SK-N-SH treated with all-trans-retinoic acid at 6 μM for 48 hours (cell line): ENCODE measurements at regions not wholly inside any gene's neighbourhood (a gene's known extent, or its start where the extent isn't known, plus 50 kb on each side); places are given as distances from the start of the nearest gene placed in this dataset.
"Not testable (repeated sequence)": the region's sequence is repeated elsewhere in the genome, so short reads cannot be mapped to it uniquely, and the experiment has no call there.

Source experiments
- BACH2 ChIP-seq: fragments of 250-450 bp; sonication (Bioruptor Pico); IDR thresholded peaks from 2 replicates; pipeline ENCODE4 v1.9.0; 2021; ENCODE audit warnings: mild to moderate bottlenecking, borderline replicate concordance
- CREB5 ChIP-seq: fragments of 250-450 bp; sonication (Bioruptor Pico); IDR thresholded peaks from 2 replicates; pipeline ENCODE4 v1.5.1; 2020; ENCODE audit warnings: low read depth, mild to moderate bottlenecking, moderate library complexity
- CSDC2 ChIP-seq: fragments of 250-450 bp; sonication (Bioruptor Pico); IDR thresholded peaks from 2 replicates; pipeline ENCODE4 v1.5.0; 2020; ENCODE audit warnings: mild to moderate bottlenecking, moderate library complexity
- POU6F1 ChIP-seq: fragments of 250-450 bp; sonication (Bioruptor Pico); IDR thresholded peaks from 2 replicates; pipeline ENCODE4 v1.8.0; 2021; ENCODE audit warnings: low read depth, mild to moderate bottlenecking, moderate library complexity, borderline replicate concordance
- RARB ChIP-seq: fragments of 250-450 bp; sonication (Bioruptor Pico); IDR thresholded peaks from 2 replicates; pipeline ENCODE4 v1.8.0; 2021; ENCODE audit warnings: mild to moderate bottlenecking, moderate library complexity
- SNAI2 ChIP-seq: fragments of 250-450 bp; sonication (Bioruptor Pico); IDR thresholded peaks from 2 replicates; pipeline ENCODE4 v1.5.0; 2020; ENCODE audit warnings: mild to moderate bottlenecking, moderate library complexity
- TCF4 ChIP-seq: fragments of 250-450 bp; sonication (Bioruptor Pico); IDR thresholded peaks from 2 replicates; pipeline ENCODE4 v1.8.0; 2021; ENCODE audit warnings: mild to moderate bottlenecking, moderate library complexity, borderline replicate concordance
- ZC3H10 ChIP-seq: fragments of 250-450 bp; sonication (Bioruptor Pico); IDR thresholded peaks from 2 replicates; pipeline ENCODE4 v1.5.1; 2021; ENCODE audit warnings: mild to moderate bottlenecking, moderate library complexity
- ZNF8 ChIP-seq: fragments of 450-650 bp; formaldehyde crosslinking; IDR thresholded peaks from 2 replicates; pipeline ENCODE4 v1.5.0; 2020; ENCODE audit warnings: mild to moderate bottlenecking, moderate library complexity

GRCh38 chr5:35521-35920, 56.4 kb upstream of the PLEKHG4B start:
- not testable (repeated sequence) for TF ChIP-seq BACH2, SNAI2, POU6F1, ZNF8, CSDC2, TCF4, RARB, ZC3H10, CREB5 (CRISPR knock-in tag)
